ENCODE measurements at regions not wholly inside any gene's neighbourhood (a gene's known extent, or its start where the extent isn't known, plus 50 kb on each side); places are given as distances from the start of the nearest gene placed in this dataset.
"Not testable (repeated sequence)": the region's sequence is repeated elsewhere in the genome, so short reads cannot be mapped to it uniquely, and the experiment has no call there.

DNA sequence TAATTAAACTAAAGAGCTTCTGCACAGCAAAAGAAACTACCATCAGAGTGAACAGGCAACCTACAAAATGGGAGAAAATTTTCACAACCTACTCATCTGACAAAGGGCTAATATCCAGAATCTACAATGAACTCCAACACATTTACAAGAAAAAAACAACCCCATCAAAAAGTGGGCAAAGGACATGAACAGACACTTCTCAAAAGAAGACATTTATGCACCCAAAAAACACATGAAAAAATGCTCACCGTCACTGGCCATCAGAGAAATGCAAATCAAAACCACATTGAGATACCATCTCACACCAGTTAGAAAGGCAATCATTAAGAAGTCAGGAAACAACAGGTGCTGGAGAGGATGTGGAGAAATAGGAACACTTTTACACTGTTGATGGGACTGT, 247.6 kb downstream of the FZD1 start:
- TF ChIP-seq, protein P1, sequence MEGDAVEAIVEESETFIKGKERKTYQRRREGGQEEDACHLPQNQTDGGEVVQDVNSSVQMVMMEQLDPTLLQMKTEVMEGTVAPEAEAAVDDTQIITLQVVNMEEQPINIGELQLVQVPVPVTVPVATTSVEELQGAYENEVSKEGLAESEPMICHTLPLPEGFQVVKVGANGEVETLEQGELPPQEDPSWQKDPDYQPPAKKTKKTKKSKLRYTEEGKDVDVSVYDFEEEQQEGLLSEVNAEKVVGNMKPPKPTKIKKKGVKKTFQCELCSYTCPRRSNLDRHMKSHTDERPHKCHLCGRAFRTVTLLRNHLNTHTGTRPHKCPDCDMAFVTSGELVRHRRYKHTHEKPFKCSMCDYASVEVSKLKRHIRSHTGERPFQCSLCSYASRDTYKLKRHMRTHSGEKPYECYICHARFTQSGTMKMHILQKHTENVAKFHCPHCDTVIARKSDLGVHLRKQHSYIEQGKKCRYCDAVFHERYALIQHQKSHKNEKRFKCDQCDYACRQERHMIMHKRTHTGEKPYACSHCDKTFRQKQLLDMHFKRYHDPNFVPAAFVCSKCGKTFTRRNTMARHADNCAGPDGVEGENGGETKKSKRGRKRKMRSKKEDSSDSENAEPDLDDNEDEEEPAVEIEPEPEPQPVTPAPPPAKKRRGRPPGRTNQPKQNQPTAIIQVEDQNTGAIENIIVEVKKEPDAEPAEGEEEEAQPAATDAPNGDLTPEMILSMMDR (tag by site-specific recombination; IDR thresholded peaks at IDR 0.05) = not testable (repeated sequence)
- not testable (repeated sequence) for TF ChIP-seq ZNF510 (tag by site-specific recombination; IDR thresholded peaks at IDR 0.05; ENCODE audit: insufficient replicate concordance); ZNF843 (tag by site-specific recombination; IDR thresholded peaks at IDR 0.05); ZNF350 (tag by site-specific recombination; IDR thresholded peaks at IDR 0.05); ZNF530 (tag by site-specific recombination; IDR thresholded peaks at IDR 0.05; ENCODE audit: low read depth); ZNF26 (tag by site-specific recombination; IDR thresholded peaks at IDR 0.05); SP2 (tag by site-specific recombination; IDR thresholded peaks at IDR 0.05); ZFP3 (tag by site-specific recombination; IDR thresholded peaks at IDR 0.05; ENCODE audit: low read depth); KLF16 (tag by site-specific recombination; IDR thresholded peaks at IDR 0.05); GLI4 (tag by site-specific recombination; IDR thresholded peaks at IDR 0.05); ZNF157 (tag by site-specific recombination; IDR thresholded peaks at IDR 0.05); ZNF785 (tag by site-specific recombination; IDR thresholded peaks at IDR 0.05); RBAK (tag by site-specific recombination; IDR thresholded peaks at IDR 0.05)
- TF ChIP-seq, protein P2, sequence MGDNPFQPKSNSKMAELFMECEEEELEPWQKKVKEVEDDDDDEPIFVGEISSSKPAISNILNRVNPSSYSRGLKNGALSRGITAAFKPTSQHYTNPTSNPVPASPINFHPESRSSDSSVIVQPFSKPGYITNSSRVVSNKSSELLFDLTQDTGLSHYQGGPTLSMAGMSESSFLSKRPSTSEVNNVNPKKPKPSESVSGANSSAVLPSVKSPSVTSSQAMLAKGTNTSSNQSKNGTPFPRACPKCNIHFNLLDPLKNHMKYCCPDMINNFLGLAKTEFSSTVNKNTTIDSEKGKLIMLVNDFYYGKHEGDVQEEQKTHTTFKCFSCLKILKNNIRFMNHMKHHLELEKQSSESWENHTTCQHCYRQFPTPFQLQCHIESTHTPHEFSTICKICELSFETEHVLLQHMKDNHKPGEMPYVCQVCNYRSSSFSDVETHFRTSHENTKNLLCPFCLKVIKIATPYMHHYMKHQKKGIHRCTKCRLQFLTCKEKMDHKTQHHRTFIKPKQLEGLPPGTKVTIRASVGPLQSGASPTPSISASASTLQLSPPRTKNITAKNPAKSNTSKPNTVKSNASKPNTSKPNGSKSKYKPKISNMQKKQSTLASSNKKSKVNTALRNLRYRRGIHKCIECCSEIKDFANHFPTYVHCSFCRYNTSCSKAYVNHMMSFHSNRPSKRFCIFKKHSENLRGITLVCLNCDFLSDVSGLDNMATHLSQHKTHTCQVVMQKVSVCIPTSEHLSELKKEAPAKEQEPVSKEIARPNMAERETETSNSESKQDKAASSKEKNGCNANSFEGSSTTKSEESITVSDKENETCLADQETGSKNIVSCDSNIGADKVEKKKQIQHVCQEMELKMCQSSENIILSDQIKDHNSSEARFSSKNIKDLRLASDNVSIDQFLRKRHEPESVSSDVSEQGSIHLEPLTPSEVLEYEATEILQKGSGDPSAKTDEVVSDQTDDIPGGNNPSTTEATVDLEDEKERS (tag by site-specific recombination; IDR thresholded peaks at IDR 0.05) = not testable (repeated sequence)
